ENCODE measurements at regions not wholly inside any gene's neighbourhood (a gene's known extent, or its start where the extent isn't known, plus 50 kb on each side); places are given as distances from the start of the nearest gene placed in this dataset.
"Not testable (repeated sequence)": the region's sequence is repeated elsewhere in the genome, so short reads cannot be mapped to it uniquely, and the experiment has no call there.

DNA sequence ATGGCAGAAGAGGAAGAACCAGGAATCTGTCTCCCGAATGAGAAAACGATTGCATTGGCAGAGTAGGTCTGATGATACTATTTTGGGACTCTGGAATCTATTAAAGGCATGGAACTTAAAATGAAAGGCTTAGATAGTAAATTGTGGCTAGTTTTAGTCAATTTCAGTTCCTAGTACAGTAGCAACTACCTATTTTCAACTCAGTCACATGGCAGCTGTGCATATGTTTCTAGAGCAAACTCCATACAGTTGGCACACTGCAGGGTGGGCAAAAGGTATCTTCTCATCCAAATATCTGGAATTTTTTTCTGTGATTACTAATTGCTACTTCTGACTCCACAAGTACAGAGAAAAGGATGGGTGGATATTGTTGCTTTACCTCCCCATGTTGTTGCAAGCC, 663.6 kb downstream of the PCDH7 start:
- no peak for DNase-seq

DNA sequence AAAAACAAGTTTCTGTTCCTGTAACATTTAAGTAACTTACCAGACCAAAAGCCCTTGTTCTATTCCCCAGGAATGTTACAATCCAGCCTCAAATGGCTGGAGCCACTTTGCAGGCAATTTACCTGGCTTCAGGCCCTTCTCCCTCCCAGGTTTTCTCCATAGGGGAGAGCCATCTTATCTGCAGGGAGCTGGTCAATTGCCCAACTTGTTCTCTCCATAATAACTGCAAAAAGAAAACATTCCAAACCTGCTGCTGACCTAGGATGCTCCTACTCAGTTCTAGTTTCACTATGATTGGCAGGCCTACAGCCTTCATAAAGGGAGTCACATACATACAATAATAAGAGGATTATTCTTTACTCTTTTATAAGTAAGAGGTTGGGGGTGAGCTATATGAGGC, 670.7 kb downstream of the PCDH7 start:
- no peak for DNase-seq

DNA sequence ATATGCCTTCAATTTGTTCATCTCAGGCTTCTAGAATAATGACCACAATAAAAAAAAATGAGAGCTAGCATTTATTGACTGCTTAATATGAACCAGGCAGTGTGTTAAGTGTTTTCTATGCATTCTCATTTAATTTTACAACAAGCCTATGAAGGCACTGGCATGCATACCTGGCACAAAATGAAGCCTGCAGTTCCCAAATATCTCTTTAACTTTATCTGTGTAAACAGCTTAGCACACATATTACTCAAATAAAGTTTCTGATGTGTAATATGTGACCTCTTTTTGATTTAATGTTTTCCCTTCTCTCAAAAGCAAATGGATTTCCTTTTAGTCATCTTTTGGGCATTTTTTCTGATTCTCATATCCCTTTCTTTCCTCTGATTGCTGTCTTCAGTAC, 671.8 kb downstream of the PCDH7 start:
- DNase-seq, result no peak

DNA sequence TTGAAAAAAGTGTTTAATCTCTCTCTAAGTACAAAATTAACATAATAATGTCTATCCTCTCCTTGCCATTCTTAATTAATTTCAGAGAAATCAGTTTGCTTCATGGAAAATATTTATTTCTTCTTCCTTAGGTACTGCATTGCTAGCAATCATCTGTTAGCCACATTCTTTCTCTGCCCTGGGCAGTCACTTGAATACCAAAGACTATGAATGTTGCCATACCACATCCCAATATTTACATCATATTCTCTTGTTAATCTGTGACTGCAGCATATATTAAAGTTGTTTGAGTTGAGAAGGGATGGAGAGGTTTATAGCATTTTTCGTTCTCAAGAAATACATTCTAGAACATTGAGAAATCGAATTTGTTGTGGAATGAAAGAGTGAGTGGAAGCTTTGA, 672.8 kb downstream of the PCDH7 start:
- DNase-seq, result no peak

DNA sequence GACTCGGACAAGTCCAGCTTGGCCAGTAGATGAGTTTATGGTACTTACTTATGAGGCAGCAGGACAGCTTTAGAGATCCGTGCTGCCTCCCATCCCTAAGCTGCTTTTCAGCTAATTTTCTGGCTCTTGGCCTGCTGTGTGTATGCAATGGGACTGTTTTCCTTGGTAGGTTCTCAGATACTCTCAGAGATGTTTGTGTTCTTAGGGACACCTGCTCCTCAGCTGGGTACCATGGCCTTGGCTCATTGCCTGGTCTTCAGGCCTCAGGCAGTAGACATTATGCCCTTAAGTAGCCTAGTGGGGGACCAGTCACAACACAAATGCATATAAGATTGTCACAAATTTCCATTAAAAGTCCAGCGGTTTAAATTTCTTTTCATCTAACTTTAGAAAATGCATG, 688.0 kb downstream of the PCDH7 start:
- no peak for DNase-seq

DNA sequence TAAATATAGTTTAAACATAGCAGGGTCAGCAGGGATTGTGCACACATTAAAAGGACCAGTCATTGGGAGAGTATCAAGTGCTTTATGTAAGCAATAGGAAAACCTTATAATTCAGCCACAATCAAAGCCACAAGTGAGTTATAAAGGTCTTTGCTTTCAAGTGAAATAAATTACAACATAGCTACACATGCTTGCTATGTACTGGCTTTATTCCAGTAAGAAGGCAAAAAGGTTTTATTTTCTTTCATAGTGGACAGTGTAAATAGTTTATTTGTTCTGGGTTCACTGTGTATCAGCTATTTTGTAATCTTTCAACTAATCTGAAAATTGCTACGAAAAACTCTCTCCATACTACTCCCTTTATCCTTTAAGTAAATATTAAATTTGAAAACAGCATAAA, 691.4 kb downstream of the PCDH7 start:
- DNase-seq, result no peak

DNA sequence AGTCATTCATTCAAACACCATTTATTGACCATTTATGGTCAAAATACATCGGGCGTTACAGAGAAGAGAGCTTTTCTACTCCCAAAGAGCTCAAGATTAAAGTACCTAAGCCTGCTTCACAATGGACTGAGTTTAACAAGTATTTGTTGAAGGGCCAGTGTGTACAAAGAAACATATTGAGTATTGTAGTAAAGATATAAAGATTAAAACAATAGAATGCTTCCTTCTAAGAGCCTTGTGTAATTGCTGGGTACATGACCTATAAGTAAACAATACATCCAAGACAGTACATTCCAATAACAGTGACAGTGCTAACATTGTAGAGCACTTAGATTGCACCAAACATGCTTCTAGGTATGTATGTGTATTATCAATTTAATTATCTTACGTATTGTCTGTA, 695.5 kb downstream of the PCDH7 start:
- DNase-seq, result no peak

DNA sequence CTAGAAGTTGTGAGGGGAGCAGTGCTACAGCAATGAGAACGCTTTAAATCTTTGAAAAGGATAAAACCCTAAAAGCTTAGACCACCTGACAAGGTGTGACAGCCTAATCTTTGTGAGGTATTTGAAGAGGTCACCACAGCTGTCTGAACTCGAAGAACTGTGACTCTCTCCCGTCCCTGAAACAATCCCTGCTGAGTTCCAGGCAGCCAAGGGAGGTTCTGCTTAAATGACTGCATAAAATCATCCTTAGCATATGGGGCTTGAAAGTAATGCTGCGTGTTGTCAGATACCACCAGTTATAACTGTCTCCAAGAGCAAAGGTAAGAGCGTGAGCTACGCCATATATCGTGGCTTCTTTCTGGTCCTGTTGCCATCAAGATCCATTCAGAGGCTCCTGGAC, 696.3 kb downstream of the PCDH7 start:
- DNase-seq, result no peak

DNA sequence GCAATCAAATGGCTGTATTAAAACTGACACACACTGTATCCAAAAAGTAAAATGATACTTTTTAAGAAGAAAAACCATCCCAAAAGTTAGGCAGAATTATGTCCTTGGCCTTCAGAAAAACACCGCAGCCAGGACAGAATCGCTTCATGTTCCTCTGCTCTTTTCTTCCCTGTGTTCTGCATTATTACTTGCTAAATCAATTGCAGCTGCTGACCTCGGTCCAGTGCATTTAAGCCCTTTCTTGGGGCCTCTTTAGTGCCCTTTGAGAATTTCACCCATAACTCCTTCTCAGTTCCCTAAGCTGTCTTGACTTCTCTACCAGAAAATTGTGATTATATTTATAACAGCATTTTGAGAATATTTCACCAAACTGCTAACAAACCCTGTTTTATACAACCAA, 696.9 kb downstream of the PCDH7 start:
- DNase-seq, result no peak

DNA sequence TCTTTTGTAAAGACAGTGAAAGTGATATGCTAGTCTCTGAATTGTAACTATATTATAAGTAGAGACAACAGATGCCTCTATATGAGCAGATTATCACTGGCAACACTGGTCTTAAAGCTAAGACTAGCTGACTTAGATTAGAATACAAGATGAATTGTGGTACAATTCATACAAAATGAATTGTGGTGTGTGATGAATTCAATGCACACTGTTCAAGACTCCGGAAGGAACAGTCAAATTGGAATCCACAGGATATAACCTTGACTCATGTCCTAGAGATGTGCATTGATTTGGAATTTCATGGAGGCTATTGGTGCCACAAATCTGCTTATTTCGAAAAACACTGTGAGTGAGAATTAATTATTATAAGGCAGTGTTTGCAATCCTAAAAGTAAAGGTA, 701.8 kb downstream of the PCDH7 start:
- no peak for DNase-seq

DNA sequence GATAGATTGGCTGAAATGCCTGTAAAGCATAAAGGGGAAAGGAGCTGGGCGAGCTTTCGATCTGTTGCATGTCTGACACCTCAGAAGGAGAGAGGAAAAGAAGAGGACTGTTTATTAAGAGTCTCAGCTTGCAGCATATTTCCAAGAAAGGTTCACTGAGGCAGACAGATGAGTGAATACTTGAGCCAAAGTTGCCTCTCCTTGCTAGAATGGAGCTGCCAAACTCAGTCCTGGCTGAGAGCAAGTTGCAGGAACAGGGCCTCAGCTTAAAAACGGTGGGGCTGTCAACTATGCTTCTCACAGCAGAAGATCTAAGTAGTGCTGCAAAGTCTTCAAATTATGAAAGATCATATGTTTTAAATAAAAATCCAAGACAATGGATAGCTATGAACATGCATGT, 707.5 kb downstream of the PCDH7 start:
- no peak for DNase-seq

DNA sequence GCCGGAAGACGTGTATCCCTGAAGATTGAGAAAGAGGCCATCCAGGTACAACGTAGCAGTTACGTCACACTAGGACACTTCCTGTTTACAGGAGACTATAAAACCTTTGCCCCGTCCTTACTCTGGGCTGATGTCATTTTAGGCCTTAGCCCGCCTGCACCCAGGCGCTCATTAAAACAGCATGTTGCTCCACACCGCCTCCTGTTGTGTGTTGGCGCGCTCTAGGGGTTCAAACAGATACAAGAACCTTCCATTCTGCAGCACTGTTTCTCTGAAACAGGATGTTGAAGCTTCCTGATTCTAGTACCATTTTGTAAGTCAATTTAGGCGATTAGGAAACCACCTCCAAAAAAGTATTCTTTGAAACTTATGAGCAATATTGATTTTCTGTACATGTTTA, 722.1 kb downstream of the PCDH7 start:
- DNase-seq, result no peak

DNA sequence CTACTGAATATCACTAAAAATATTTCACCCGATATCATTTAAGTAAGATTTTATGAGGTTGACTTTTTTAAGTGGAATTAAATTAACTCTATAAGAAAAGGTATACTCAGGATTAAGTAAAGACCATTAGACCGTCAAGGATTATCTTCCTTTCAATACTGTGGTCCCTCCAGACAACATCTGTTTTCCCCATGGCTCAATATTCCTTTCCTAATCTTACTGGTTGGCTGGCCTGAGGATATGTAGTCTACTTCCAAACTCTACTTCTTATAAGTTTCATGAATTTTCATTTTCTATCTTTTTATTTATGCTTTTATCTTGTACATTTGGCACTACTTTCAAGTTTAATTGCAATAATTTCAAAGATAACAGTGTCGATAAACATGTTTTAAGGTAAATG, 725.4 kb downstream of the PCDH7 start:
- no peak for DNase-seq

DNA sequence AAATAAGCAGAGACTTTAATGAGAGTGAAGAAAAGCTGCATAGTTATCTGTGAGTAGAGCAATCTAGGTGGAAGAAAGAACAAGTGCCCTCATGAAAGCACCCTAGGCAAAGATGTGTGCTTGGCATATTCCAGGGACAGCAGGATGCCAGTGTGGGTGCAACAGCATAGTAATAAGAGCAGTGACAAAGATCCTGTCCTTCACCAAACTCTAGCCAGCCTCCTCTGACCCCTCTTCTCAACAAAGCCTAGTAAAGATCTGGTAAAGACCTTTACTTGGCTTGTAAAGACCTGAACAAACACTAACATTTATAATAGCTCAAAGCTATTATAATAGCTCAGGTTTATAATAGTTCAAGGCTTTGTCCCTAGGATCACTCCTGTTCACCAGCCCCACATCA, 735.4 kb downstream of the PCDH7 start:
- no peak for DNase-seq

DNA sequence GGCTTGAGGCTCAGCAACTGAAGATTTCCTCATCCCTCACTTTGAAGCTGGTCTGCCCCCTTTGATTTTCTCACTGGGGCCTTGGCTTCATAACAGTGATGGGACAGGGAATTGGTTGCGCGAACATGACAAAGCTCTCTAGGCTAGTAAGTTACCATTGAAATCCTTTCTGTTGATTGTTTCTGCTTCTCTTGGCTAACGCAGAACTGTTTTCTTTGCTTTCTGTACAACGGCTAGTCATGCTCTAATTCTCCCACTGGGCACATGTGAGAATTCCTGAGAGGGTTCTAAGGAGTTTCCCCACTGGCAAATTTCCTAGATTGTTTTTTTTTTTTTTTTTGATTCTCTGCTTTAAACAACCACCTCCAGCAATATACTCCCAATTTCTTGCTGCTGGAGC, 738.6 kb downstream of the PCDH7 start:
- no peak for DNase-seq

DNA sequence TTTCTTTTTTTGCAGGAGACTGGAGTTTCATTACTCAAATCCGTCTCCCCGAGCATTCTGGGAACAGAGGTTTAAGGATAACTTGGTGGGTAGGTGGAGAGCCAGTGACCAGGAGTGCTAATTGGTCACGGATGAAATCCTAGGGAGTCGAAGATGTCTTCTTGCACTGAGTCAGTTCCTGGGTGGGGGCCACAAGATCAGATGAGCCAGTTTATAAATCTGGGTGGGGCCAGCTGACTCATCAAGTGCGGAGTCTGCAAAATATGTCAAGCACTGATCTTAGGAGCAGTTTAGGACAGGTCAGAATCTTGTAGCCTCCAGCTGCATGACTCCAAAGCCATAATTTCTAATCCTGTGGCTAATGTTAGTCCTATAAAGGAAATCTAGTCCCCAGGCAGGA, 741.3 kb downstream of the PCDH7 start:
- no peak for DNase-seq

DNA sequence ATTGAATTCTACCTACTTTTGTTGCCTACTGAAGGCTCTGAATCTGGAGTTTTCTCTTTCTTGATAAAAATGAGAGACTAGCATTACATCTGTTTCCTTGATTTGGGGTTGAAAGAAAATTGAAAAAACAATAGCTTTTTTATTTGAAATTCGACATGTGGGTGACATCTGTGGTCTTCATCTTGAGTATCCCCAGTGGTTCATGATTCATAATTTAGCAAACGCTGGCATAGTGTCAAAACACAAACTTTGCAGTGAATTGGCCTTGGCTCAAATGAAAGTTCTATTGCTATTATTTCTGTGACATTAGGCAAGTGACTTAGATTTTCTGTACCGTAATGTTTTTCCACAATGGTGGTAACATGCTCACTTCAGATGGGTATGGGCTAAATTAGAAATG, 747.6 kb downstream of the PCDH7 start:
- no peak for DNase-seq

DNA sequence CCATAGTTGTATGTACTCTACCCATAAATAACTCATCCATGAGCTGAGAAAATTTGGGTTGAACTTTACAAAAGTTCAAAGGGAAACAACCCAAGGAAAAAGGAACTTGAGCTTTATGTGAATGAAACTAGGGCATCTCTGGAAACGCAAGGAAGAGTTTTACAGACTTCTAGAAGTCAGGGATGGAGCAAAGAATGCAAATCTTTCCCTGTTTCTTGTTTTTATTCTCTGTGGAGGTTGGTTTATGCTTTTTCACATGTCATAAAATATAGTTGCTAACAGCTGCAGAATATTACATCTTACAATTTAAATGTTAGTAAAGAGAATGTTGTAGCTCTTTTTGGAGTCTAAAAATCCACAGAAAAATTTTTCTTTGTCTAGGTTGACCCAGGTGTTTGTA, 754.1 kb downstream of the PCDH7 start:
- no peak for DNase-seq

DNA sequence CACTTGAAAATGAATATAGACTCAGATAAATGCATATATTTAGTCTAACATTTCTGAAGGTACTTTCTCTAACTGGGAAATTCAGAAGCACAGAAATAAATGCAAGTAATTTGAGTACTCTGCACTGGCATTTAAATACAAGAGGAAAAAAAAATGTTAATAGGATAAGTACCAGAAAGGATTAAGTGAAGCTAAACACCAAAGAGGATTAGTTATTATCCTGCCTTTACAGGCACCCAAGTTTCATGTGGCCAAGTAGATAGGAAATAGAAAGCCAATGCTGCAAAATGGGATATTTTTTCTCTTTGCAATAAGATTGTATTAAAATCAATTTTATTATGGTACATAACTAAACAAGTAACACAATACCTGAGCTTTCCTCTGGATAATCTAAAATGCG, 762.5 kb downstream of the PCDH7 start:
- DNase-seq, result no peak

DNA sequence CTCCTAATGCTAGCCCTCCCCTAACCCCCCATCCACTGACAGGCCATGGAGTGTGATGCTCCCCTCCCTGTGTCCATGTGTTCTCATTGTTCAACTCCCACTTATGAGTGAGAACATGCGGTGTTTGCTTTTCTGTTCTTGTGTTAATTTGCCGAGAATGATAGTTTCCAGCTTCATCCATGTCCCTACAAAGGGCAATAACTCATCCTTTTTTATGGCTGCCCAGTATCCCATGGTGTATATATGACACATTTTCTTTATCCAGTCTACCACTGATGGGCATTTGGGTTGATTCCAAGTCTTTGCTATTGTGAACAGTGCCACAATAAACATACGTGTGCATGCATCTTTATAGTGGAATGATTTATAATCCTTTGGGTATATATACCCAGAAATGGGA, 779.0 kb downstream of the PCDH7 start:
- not testable (repeated sequence) for DNase-seq

DNA sequence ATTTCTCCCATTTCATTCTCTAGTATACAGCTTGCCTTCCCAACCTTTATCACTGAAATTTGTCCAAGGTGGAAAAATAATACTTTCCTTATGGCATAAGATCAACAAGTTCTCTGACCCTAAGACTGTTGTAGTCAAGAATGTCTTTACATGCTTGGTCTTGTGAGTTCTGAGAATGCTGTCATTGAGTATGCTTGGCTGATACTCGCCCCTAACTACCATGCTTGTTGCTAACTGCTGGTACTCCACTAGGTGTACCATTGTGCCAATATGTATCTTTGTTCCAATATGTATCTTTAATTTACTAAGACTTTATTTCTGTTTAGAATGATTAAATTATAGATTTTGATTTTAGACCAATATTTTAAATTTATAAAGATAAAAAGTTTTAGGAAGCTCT, 796.4 kb downstream of the PCDH7 start:
- DNase-seq, result no peak

DNA sequence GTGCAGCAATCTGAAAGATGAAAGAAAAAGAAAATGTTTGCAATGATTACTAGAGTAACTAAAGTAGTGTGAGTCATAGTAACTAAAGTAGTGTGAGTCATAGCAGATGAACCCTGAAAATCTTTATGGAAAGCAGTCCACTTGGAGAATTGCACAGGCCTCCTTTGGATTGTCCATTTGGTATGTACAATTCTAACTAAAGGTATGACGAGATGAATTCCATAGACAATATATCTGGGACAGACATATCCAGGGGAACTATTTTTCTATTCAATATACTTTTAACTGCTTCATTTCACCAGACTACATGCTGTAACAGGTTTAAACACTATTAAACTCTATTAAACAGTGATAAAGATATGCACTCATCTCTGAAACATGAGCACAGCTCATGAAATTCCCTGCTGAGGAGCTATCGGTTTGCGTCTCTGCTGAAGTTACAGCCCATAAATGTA, 798.7 kb downstream of the PCDH7 start:
- no peak for DNase-seq

DNA sequence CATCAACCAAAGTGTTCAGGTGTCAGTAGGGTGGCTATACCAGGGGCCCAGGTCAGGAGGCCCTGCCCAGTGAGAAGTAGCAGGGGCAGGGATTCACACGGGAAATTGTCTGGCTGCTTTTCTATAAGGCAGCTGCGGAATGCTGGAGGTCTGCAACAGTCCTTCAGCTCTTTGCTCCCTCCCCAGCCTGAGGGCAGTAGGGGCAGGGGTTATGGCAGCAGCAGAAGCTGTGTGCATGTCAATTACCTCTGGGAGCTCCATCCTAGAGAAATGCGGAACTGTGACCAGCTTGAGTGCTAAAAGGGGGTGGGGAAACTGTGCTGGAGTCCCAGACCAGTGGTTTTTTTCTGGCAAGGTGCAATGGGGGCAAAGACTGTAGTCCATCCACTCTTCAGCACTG, 810.4 kb downstream of the PCDH7 start:
- DNase-seq, result no peak

DNA sequence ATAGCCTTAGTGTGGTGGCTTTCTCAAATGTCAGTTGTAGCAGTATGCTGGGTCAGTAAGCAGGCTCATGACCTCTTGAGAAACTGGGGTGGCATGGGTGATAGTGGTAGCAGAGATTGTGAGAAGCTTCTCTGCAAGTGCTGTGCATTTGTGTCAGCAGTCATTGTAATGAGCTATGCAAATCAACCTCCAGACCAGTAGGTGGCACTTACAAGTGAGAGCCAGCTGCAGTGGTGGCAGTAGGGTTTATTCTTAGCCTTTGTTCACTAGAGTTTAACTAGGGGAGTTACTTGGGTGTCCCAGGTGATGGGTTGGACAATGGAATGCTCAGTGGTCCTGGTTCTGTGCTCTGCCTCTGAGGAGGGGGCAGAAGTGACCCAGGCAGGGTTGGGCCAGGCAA, 818.7 kb downstream of the PCDH7 start:
- no peak for DNase-seq

DNA sequence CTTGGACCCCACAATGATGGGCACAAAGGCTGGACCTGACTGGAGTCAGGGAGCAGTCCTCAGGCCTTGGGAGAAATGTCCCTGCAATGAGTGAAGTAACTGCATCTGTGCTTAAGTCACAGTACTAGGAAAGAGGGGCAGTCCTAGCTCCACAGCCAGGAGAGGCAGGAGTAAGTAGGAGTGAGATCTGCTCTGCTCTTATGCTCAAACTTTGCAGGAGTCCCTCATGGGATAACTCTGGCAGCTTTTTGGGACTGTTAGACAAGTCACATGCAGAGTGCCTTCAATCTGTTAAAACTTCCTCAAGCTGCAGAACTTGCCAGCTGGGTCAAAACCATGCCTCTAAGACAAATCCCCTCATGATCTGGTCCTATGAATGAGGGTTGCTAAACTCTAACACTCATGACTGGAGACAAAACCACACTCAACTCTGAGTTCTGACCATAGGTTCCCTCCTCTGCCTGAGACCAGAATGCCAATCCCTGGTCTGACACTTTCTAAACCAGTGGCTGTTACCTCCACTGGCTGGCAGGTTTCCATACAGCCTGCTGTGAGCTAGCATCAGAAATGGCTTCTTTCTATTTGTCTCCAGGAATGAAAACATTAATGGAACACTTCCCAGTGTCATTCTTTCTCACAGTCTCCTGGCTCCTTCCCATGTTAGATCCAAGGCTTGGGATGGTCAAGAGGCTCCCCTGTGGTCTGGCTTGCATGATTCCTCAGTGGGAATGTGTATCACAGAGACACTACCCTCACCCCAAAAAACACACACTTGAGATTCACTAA, 819.3 kb downstream of the PCDH7 start:
- no peak for DNase-seq

DNA sequence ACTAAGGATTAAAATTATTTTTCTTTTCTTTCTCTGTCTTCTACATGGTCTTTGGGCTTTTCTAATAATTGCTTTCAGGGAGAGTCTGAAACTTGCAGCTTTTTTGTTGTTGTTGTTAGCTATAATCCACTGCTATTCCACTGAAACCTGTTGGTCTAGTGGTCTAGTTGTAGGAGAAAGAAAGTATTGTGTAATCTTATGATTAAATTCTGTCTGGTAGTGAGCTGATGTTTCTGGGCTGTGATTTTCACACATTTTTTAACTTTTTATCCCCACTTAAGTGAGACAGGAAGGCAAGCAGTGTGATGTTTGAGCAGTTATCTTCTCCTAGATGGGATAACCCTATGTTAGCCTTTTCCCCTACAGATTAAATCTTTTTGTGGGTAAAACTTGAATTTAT, 825.2 kb downstream of the PCDH7 start:
- DNase-seq, result no peak

Measured in right forelimb (tissue), 1 donor.